ENCODE measurements at regions not wholly inside any gene's neighbourhood (a gene's known extent, or its start where the extent isn't known, plus 50 kb on each side); places are given as distances from the start of the nearest gene placed in this dataset.
"Not testable (repeated sequence)": the region's sequence is repeated elsewhere in the genome, so short reads cannot be mapped to it uniquely, and the experiment has no call there.

DNA sequence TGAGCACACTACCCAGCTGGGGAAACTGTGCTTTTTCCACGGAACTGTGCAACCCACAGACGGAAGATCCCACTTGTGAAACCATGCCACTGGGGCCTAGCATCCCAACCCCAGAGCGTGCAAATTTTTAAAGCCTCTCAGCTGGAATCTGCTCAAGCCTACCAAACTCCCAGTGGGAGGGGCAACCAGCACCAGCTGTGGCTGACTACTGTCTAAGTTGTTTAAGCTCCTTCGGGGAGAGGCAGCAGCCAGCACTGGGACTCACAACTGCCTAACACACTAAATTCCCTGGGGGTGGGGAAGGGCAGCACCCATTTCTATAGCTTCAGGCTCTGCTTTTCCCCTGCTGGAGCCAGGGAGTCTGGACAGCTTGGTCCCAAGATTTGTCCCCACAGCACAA, 287.6 kb upstream of the MSX2 start:
- DNase-seq (ENCODE audit: low read depth), result no peak

DNA sequence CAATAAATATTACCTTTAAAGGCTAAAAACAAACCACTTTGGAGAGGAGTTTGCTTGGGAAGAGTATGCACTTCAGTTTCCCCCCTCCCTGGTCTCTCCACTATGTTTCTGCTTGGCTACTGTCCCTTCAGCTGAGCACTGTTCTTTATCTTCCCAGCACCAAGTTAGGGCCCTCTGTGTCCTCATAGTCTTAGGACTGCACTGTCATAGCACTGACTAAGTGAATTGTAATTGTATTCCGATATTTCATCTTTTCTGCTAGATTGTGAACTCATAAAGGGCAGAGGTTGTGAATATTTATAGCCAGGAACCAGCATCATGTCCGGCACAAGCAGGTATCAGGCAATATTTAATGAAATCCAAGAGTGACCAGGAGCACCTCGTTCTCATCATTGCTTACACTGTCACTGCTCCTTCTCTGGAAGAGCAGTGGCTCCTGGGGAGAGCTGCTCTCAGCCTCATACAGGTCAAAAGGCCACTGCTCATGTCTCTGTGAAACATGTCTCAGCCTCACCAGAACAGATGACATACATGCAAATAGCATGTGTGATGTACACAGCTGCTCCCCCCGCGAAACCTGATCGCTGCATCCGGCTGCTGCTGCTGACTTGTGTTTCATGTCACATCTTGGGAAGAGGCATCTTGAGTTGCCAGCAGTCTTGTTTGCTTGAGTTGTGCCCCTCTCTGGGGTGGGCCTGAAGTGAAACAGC, 279.7 kb upstream of the MSX2 start:
- DNase-seq (ENCODE audit: low read depth), result no peak

DNA sequence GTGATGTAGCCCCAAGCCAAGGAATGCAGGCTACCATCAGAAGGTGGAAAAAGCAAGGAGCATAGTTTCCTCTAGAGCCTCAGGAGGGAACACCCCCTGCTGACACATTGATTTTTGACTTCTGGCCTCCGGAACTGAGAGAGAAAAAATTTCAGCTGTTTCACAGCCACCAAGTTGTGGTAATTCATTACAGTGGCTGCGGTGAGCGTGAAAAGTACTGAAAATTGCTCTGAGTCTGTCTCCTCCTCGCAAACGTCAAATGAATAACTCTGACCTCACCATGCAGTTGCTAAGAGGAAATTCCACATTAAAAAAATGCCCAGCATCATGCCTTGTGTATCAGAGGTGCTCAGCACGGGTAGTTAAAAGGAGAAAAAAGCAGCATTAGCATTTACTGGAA, 277.9 kb upstream of the MSX2 start:
- no peak for DNase-seq (ENCODE audit: low read depth)

DNA sequence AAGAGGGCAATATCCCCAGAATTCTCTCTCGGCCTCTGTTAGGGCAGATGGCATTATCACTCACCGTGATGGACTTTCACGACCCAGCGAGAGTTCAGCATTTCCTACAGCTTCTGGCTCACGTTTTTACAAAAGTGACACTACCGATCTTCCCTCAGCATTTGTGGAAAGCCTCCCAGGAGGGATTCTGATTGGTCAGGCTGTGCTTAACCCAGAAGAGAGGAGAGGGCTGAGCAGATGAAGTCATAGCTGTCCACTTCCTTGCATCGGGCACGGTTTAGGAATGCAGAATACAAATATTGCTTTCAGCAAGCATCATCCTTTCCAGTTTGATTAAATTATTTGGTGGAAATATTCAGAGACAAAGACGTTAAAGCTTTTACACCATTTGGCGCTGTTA, 277.4 kb upstream of the MSX2 start:
- DNase-seq (ENCODE audit: low read depth), result no peak

DNA sequence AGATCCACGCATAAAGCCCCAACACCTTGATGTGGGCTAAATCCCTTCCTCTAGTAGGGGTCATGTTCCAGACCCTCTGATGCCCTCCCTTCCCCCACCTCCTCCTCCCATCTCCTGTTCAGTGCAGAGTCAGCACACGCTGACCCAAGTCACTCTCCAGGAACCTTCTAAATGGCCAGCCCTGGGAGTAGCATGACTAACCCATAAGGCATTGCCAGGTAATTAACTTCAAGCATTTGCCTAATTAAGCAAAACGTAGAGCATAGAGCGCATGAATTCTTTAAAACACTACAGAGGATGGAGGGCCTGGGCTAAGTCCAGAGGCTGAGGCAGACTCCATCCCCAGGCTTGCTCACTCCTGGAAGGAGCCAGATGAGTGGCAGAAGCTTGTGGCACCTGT, 276.3 kb upstream of the MSX2 start:
- no peak for DNase-seq (ENCODE audit: low read depth)

DNA sequence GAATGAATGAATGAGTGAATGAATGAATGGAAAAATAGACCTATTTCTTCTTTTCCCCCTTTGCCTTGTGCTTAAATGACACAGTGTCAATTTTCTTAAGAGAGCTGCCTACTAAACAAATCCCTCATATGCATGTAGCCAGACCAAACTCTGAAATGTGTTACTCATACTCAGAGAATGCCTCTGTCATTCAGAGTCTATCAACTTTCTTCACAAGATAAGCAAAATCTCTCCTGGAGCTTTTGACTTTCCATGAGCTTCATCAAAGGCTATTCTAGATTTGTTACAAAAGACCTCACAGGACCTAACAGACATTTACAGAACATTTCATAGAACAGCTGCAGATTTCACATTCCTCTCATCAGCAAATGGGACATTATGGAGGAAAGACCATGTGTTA, 275.7 kb upstream of the MSX2 start:
- no peak for DNase-seq (ENCODE audit: low read depth)

DNA sequence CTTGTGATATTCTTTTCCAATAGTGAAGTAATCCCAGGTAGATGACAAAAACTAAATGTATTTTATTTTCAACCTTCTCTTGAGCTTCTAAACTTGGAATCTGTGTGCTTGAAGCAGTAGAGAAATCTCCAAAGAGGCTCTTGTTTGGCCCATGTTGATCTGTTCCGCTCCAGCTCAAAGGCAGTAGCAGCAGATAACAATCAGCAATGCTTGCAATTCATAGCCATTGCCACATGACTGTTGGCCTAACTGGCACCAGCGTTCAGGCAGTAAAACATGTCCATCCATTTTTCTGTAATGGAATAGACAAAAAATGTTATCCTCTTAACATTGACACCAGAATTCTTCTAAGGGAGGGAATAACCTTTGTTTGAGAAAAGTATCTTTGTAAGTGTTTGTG, 270.7 kb upstream of the MSX2 start:
- DNase-seq (ENCODE audit: low read depth), result no peak

DNA sequence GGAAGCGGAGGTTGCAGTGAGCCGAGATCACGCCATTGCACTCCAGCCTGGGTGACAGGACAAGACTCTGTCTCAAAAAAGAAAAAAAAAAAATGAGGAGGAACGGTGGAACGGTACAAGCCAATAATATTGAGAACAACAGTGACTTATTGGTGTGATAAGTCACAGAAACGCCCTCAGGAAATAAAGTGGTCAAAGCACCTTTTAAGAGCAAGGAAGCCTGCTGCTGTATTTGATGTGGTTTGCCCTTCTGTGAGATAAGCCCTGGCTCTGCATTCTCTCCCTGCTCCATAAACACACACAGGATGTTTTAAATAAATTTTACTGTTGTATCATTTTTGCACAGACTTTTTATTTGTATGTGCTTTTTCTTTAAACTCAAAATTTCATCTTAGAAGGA, 269.9 kb upstream of the MSX2 start:
- no peak for DNase-seq (ENCODE audit: low read depth)

DNA sequence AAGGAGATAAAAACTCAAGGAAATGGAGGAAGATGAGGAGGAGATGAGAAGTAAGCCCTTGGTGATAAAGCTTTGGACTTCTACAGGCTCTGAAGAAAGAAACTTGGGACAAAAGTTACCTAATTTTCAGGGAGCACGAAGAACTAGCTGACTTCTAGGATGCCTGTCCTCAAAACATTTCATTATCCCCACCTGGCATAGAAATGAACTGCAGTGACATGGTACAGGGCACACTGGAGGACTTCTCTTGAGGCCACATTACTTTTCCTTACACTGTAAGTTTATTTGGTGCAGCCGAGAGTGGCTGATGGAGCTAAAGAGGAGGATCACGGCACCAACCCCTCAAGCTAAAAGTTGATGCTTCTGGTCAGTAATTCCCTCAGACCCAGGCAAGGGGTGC, 269.5 kb upstream of the MSX2 start:
- DNase-seq (ENCODE audit: low read depth), result no peak

DNA sequence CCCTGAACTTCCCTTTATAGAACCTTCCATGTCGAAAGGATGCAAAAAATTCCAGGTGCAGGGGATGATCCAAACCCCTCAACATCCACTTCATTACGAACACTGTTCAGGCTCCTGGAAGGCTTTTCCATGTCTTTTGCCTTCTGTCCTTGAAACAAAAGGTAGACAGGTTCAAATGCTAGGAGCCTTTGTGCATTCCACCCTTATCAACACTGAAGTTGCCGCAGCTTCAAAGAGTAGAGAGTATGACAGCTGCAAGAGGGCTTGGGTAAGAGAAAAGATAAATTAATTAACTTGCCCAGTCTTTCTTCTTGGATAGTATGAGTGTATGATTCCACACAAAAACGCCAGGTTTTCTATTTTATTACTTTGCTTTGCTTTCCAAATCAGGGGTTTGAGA, 269.1 kb upstream of the MSX2 start:
- DNase-seq (ENCODE audit: low read depth), result no peak

DNA sequence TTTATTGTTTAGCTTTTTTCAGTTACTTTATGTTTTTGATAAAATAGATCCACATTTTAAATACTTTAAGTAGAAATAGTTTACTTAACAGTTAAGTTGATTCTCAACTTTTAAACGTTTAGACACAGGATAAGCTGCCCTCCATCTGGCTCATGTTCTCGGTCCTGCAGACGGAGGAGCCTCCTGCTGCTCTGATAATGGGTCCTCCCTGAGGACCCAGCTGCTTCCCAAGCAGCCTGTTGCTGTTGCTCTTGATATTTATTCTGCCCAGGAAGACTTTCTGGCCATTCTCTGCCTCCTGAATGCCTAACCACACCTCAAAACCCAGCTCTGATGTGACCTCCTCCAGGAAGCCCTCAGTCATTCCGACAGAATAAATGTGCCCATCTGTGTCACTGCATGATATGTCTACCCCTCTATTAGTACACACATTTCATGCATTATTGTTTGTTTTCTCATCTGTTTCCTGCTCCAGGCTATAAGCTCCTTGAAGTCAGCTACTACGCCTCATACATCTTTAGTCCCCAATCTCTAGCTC, 267.2 kb upstream of the MSX2 start:
- no peak for DNase-seq (ENCODE audit: low read depth)

DNA sequence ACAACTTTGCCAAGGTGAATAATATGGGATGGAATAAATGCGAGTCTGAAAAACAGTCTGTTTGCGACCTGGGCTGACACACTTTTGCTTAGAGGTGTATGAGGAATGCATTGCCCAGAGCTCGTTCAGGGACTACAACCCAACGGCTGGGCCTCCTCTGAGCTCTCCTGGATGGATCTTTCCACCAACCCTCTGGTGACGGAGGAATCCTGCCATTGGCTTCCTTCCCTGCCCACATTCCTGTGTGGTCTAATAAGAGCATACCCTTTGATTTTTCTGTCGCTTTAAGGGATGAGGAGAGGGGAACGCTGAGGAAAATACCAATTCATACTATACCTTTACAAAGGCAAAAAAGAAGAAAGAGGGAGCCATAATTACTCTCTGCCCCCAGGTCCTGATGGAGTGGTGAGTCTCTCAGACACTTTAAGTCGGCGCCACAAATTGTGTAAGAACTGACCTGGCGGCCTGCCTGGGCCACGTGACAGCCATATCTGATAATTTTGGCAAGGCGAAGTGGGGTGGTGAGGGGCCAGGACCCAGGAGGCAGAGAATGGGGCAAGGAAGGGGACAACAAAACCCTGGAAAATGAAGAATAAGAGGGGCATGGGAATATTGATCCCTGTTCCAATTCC, 265.2 kb upstream of the MSX2 start:
- no peak for DNase-seq (ENCODE audit: low read depth)

DNA sequence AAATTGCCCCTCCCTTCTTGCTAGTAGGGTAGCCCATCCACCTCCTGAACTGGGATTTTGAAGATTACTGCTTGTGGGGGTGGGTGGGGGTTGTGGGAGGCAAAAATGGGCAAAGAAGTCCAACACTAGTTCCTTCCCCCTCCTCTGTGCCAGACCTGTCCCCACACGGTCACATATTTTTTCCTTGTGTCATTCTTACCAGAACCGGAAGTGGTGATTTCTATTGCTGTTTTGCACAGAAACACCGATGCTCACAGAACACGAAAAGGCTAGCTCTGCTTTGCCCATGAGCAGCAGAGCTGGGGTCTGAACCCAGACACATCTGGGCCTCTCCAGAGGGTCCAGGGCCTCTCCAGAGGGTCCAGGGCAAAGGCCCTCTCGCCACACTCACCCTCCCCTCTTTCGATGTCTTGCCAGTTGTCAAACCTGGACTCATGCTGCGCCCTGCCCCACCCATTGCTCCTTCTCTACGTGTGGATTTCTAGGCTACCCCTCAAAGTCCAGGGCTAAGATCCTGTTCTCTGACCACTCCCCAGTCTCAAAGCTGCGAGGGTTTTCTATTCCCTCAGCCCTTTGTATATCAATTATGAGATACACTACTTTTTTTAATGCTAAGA, 264.4 kb upstream of the MSX2 start:
- no peak for DNase-seq (ENCODE audit: low read depth)

DNA sequence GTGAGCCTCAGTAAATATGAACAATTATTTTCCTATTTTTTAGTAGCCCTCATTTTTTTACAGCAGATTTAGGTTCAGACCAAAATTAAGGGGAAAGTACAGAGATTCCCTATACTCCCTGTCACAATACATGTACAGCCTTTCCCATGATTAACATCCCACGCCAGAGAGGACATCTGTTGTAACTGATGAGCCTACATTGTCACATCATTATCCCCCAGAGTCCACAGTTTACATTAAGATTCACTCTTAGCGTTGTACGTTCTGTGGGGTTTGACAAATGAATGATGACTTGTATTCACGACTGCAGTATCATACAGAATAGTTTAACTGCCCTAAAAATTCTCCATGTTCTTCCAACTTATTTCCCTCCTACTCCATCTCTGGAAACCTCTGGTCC, 262.3 kb upstream of the MSX2 start:
- no peak for DNase-seq (ENCODE audit: low read depth)

DNA sequence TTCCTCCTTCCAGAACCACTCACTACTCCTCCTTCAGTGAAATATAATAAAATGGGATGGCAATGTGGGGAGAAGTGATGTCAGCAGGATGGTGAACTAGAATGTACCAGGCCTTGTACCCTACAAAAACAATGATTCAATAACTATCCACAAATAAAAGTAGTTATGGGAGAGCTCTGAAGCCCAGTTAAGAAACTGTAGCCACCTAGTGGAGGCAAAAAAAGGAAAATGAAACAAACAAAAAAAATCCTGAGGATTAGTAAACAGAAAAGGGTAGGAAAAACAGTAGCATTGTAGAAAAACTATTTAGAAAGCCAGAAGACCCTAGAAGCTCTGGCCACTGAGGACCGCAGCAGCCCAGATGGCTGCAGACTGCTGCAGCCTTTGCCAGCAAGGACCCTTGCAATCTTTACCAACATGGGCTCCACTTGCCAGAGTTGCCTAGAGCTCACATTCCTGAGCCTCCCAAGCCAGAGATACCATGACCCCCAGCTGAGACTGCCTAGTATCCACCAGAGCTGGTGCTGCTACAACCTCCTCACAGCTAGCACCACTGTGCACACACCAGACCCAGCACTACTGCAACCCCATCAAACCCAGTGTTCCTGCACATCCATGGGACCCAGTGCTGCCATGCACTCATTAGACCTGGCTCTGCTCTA, 259.7 kb upstream of the MSX2 start:
- no peak for DNase-seq (ENCODE audit: low read depth)

DNA sequence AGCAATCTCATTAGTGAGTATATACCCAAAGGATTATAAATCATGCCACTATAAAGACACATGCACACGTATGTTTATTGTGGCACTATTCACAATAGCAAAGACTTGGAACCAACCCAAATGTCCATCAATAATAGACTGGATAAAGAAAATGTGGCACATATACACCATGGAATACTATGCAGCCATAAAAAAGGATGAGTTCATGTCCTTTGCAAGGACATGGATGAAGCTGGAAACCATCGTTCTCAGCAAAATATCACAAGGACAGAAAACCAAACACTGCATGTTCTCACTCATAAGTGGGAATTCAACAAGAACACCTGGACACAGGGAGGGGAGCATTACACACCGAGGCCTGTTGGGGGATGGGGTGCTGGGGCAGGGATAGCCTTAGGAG, 252.9 kb upstream of the MSX2 start:
- not testable (repeated sequence) for DNase-seq (ENCODE audit: low read depth)

DNA sequence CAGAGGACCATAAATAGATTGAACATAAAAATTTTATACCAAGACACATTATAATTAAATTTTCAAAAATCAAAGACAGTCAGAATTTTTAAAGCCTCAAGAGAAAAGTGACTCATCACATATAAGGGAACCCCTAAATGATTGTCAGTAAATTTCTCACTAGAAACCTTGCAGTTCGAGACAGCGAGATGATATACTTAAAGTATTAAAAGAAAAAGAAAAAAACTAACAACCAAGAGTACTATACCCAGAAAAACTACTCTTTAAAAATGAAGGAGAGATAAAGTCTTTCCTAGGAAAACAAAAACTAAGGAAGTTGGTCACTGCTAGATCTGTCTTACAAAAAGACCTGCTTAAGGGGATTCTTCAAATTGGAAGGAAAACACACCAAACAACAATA, 251.4 kb upstream of the MSX2 start:
- DNase-seq (ENCODE audit: low read depth), result no peak

DNA sequence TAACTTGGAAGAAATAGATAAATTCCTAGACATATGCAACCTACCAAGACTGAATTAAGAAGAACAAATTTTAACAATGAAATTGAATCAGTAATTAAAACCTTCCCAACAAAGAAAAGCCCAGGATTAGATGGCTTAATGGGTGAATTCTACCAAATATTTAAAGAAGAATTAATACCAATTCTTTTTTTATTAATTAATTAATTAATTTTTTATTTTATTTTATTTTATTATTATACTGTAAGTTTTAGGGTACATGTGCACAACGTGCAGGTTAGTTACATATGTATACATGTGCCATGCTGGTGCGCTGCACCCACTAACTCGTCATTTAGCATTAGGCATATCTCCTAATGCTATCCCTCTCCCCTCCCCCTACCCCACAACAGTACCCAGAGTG, 248.4 kb upstream of the MSX2 start:
- DNase-seq (ENCODE audit: low read depth), result not testable (repeated sequence)

DNA sequence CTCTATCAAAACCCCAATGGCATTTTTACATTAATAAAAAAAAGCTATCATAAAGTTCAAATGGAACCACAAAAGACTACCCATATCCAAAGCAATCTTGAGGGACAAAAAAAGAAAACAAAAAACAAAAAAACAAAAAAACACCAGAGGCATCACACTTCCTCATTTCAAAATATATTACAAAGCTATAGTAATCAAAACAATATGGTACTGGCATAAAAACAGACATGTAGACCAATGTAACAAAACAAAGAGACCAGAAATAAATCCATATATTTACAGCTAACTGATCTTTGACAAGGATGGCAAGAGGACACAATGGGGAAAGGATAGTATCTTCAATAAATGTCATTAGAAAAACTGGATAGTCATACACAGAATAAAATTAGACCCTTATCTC, 245.1 kb upstream of the MSX2 start:
- DNase-seq (ENCODE audit: low read depth), result no peak

DNA sequence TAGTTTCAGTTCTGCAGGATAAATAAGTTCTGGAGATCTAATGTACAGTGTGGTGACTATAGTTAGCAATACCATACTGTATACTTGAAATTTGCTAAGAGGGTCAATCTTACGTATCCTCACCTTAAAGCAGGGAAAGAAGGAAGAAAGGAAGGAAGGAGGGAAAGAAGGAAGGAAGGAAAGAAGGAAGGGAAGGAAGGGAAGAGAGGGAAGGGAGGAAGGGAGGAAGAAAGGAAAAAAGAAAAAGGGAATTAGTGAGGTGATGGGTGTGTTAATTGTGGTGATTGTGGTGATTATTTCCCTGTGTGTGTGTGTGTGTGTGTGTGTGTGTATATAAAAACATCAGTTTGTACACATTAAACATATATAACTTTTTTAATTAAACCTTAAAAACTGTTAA, 242.6 kb upstream of the MSX2 start:
- no peak for DNase-seq (ENCODE audit: low read depth)

DNA sequence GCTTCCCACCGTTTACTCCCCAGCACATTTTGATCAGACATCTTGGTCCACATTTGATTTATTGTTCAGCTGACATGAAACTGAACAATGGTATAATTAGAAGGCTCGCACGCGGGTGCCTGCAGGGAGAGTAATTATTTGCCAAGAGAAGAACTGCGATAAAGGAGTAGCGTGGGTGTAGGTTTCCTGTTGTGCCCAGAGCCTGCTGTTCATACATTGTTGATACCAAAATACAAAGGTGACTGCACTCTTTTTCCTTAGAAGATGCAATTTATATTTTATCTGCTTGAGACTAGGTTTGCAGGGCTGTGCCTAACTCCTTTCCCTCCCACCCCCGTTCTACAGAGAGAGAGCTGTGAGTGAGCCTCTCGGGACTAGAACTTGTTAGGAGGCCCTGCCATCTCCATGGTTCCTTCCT, 241.8 kb upstream of the MSX2 start:
- no peak for DNase-seq (ENCODE audit: low read depth)

DNA sequence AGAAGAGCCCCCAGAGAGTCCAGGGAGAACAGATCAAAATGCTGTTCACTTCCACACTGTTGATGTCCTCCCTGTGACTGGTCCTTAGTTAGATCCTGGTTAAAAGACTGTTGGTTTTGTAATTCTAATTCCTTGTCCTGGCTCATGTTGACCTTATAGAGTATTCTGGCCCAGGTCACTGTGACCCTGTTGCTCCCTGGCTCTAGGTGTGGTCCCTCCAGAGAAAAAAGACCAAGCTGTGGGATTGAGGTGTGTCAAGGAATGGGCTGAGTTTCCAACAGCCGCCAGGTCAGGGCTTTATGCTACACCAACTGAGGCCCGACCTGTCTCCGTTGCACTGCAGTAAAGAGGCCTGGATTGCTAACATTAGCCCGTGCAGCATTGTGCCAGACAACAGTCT, 241.0 kb upstream of the MSX2 start:
- DNase-seq (ENCODE audit: low read depth), result no peak

DNA sequence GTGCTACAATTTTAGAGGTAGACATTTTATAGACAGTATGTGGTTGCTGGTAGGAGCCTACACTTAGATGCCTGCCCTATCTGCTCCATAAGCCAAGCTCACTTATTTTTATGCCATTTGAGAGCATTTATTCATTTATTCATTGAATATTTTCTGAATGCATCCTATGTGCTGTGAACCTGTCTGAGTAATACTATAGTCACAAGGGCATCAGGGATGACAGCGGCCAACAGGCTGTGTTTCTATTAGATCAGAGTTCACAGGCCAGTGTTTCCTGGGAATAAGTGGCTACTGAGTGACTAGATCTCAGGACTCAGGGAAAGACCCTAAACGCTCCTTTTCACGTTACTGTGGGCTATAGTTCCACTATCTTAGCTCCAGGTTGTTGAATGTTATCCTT, 235.2 kb upstream of the MSX2 start:
- no peak for DNase-seq (ENCODE audit: low read depth)

Data from activated gamma-delta T cell treated with anti-CD3 and anti-CD28 coated beads, Interleukin-2, amount 50 U/mL, for 16 hours (primary cell).